ENCODE measurements at regions not wholly inside any gene's neighbourhood (a gene's known extent, or its start where the extent isn't known, plus 50 kb on each side); places are given as distances from the start of the nearest gene placed in this dataset.

GRCh38 chr11:113568566-113568965 lies 93.4 kb upstream of the DRD2 start:
- TF ChIP-seq CTCF (IDR thresholded peaks at IDR 0.05; ENCODE audit: low read length, missing control alignments): no peak
- H3K4me3 ChIP-seq (replicated peaks; ENCODE audit: low read depth, low read length): no peak overlapping the region
- no peak for DNase-seq (ENCODE audit: low read depth)

- H3K4me3 ChIP-seq (replicated peaks; ENCODE audit: low read depth, low read length): no peak overlapping the region
- no peak for DNase-seq (ENCODE audit: low read depth)
- no peak for TF ChIP-seq CTCF (IDR thresholded peaks at IDR 0.05; ENCODE audit: low read length, missing control alignments)
Observed at GRCh38 chr11:113567867-113568544, 92.8 kb upstream of the DRD2 start.

GRCh38 chr11:113567097-113567496 lies 91.9 kb upstream of the DRD2 start:
- TF ChIP-seq CTCF (IDR thresholded peaks at IDR 0.05; ENCODE audit: low read length, missing control alignments): no peak
- no peak overlapping the region for H3K4me3 ChIP-seq (replicated peaks; ENCODE audit: low read depth, low read length)
- DNase-seq (ENCODE audit: low read depth): no peak

GRCh38 chr11:113564527-113565130 lies 89.4 kb upstream of the DRD2 start:
- TF ChIP-seq CTCF (IDR thresholded peaks at IDR 0.05; ENCODE audit: low read length, missing control alignments): no peak
- H3K4me3 ChIP-seq (replicated peaks; ENCODE audit: low read depth, low read length): no peak overlapping the region
- no peak for DNase-seq (ENCODE audit: low read depth)

- no peak for DNase-seq (ENCODE audit: low read depth)
- H3K4me3 ChIP-seq (replicated peaks; ENCODE audit: low read depth, low read length): no peak overlapping the region
- TF ChIP-seq CTCF (IDR thresholded peaks at IDR 0.05; ENCODE audit: low read length, missing control alignments): no peak
Observed at GRCh38 chr11:113563766-113564526, 88.7 kb upstream of the DRD2 start.

GRCh38 chr11:113562981-113563461 lies 87.8 kb upstream of the DRD2 start:
- no peak overlapping the region for H3K4me3 ChIP-seq (replicated peaks; ENCODE audit: low read depth, low read length)
- DNase-seq (ENCODE audit: low read depth): no peak
- no peak for TF ChIP-seq CTCF (IDR thresholded peaks at IDR 0.05; ENCODE audit: low read length, missing control alignments)

Data from fibroblast of pulmonary artery (primary cell).